ENCODE measurements at regions not wholly inside any gene's neighbourhood (a gene's known extent, or its start where the extent isn't known, plus 50 kb on each side); places are given as distances from the start of the nearest gene placed in this dataset.

DNA sequence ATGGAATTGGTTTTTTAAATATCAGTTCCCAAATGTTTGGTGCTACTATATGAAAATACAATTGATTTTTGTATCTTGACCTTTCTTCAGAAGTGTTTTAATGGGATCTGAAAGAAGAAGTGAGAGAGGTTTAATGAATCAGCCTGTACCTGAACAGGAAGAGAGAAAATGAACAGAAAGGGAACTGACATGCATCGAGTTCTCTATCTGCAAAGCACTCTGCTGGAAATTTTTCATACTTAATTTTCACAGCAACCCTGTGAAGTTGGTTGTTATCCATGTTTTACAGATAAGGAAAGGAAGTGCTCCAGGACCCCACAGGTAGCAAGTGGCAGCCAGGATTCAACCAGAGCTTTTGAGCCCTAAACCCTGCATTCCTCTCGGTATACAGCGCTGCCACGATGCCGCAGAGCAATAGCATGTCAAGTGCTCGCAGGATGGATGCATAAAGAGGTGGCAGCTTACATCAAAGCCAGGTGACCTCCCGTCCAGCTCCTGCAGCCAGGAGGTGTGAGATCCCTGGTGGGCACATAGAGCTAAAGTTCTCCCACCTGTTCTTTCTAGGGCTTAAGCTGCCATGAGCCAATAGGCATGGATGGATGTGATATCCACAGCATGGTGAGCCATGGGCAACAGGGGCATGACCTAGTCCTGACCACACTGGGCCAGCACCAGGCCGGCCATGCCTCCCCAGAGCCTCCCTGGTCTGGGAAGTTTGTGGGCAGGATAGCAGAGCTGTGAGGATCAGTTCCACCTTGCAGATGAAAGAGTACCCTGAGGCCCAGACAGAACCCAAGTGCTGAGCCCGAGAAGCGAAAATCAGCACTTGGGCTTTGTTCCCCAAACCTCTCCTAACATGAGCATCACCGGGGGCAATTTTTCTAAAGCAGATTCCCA lies 57.2 kb downstream of the CALML3 start (continued):
- TF ChIP-seq, protein P1, sequence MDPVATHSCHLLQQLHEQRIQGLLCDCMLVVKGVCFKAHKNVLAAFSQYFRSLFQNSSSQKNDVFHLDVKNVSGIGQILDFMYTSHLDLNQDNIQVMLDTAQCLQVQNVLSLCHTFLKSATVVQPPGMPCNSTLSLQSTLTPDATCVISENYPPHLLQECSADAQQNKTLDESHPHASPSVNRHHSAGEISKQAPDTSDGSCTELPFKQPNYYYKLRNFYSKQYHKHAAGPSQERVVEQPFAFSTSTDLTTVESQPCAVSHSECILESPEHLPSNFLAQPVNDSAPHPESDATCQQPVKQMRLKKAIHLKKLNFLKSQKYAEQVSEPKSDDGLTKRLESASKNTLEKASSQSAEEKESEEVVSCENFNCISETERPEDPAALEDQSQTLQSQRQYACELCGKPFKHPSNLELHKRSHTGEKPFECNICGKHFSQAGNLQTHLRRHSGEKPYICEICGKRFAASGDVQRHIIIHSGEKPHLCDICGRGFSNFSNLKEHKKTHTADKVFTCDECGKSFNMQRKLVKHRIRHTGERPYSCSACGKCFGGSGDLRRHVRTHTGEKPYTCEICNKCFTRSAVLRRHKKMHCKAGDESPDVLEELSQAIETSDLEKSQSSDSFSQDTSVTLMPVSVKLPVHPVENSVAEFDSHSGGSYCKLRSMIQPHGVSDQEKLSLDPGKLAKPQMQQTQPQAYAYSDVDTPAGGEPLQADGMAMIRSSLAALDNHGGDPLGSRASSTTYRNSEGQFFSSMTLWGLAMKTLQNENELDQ (tag by site-specific recombination; IDR thresholded peaks at IDR 0.05; ENCODE audit: low read depth): no peak
- no peak for TF ChIP-seq ZFP3 (tag by site-specific recombination; IDR thresholded peaks at IDR 0.05; ENCODE audit: low read depth)
- TF ChIP-seq ZNF155 (tag by site-specific recombination; IDR thresholded peaks at IDR 0.05): no peak
- no peak for TF ChIP-seq ZNF366 (tag by site-specific recombination; conservative IDR thresholded peaks at IDR 0.05)

DNA sequence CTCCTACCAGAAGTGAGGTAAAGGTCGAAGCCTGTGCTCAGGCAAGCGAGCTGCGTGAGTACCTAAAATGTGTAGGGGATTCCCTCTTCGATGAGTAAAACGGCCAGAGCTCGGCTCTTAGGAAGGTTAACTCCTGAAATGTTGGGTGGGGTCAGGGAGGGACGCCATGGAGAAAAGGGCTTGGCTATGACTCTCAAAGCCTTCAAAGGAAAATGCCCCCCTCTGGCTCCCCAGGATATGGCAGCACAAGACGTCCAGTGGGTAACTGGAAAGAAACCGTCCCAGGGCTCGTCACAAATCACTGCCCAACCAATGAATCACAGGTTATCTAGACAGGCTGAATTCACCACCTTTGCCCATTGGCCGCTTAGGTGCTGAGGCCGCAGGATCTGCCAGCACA lies 58.0 kb downstream of the CALML3 start:
- POLR2A ChIA-PET: no interaction called here
- H3K27ac ChIP-seq (ENCODE audit: extremely low read depth, low read depth, low read length): no peak overlapping the region
- CTCF ChIA-PET: interaction anchor here (0.7 to 1.0 kb wide), 4 partner anchors 10 to 147 kb away, joined by 3 read pairs; no protein-coding TSS in a partner anchor

DNA sequence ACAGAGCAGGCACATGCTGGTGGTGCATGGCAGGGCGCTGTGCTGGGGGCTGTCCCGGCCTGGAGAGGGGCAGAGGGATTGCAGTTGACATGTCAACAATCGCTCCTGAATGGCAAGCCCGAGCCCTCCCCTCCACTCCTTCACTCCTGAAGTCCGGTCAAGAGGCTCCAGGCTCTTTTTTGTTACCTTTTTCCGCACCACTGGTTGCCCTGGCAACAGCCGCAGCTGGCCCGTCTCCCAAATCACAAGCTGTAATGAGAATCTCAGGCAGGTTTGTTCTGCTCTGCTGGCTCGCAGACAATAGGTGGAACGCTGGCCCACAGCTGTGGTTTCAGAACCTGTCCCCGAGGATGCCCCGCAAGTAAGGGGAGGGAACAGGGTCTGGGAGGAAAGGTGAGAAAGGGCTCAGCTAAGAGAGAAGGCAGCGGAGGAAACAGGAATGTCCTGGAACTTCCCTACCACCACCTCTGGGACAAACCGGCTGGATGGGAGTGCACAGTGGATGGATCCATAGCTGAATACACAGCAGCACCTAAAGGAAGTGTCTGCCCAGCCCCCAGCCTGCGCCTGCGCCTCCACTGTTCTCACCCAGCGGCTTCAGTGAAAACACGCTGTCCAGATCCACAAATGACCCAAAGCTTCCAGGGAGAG lies 58.9 kb downstream of the CALML3 start:
- ChIA-PET CTCF (interaction anchor here (0.6 to 1.1 kb wide), 3 partner anchors 17 to 137 kb away, joined by 3 to 4 read pairs (median 3); no protein-coding TSS in a partner anchor), POLR2A (no interaction called here)
- H3K27ac ChIP-seq (ENCODE audit: extremely low read depth, low read depth, low read length): no peak overlapping the region

More for the DNA sequence above, 58.0 kb downstream of the CALML3 start:
- no peak for TF ChIP-seq ZFHX2 (tag by site-specific recombination; conservative IDR thresholded peaks at IDR 0.05)
- TF ChIP-seq, protein P2, sequence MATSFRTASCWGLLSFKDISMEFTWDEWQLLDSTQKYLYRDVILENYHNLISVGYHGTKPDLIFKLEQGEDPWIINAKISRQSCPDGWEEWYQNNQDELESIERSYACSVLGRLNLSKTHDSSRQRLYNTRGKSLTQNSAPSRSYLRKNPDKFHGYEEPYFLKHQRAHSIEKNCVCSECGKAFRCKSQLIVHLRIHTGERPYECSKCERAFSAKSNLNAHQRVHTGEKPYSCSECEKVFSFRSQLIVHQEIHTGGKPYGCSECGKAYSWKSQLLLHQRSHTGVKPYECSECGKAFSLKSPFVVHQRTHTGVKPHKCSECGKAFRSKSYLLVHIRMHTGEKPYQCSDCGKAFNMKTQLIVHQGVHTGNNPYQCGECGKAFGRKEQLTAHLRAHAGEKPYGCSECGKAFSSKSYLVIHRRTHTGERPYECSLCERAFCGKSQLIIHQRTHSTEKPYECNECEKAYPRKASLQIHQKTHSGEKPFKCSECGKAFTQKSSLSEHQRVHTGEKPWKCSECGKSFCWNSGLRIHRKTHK (tag by site-specific recombination; IDR thresholded peaks at IDR 0.05): no peak
- TF ChIP-seq ZBTB17 (tag by site-specific recombination; IDR thresholded peaks at IDR 0.05): no peak
- TF ChIP-seq ZNF792 (tag by site-specific recombination; IDR thresholded peaks at IDR 0.05): no peak
- no peak for TF ChIP-seq ZNF521 (tag by site-specific recombination; IDR thresholded peaks at IDR 0.05)
- TF ChIP-seq ZNF843 (tag by site-specific recombination; IDR thresholded peaks at IDR 0.05): no peak
- no peak for TF ChIP-seq ZSCAN30 (tag by site-specific recombination; IDR thresholded peaks at IDR 0.05)
- TF ChIP-seq ZNF596 (tag by site-specific recombination; IDR thresholded peaks at IDR 0.05): no peak
- TF ChIP-seq ZBTB8A (tag by site-specific recombination; IDR thresholded peaks at IDR 0.05): no peak
- TF ChIP-seq ZNF623 (tag by site-specific recombination; IDR thresholded peaks at IDR 0.05): no peak
- TF ChIP-seq ZNF311 (tag by site-specific recombination; IDR thresholded peaks at IDR 0.05; ENCODE audit: borderline replicate concordance): no peak
- TF ChIP-seq HOXC10 (CRISPR knock-in tag; IDR thresholded peaks at IDR 0.05): no peak
- TF ChIP-seq GLI2 (tag by site-specific recombination; IDR thresholded peaks at IDR 0.05; ENCODE audit: borderline replicate concordance, low read depth): no peak
- TF ChIP-seq, protein P3, sequence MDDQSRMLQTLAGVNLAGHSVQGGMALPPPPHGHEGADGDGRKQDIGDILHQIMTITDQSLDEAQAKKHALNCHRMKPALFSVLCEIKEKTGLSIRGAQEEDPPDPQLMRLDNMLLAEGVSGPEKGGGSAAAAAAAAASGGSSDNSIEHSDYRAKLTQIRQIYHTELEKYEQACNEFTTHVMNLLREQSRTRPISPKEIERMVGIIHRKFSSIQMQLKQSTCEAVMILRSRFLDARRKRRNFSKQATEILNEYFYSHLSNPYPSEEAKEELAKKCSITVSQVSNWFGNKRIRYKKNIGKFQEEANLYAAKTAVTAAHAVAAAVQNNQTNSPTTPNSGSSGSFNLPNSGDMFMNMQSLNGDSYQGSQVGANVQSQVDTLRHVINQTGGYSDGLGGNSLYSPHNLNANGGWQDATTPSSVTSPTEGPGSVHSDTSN (CRISPR knock-in tag; IDR thresholded peaks at IDR 0.05): no peak
- TF ChIP-seq ZNF624 (tag by site-specific recombination; IDR thresholded peaks at IDR 0.05): no peak
- Histone ChIP-seq H3K9me3 (ENCODE audit: control insufficient read depth, insufficient read depth, low read depth, low read length) (no peaks in the 10 kb centered on the region), H3K4me3 (ENCODE audit: low read depth, low read length) (no peak overlapping the region), H3K36me3 (ENCODE audit: control insufficient read depth in 2 of 2, insufficient read depth in 1 of 2, low read length in 2 of 2) (no peaks in the 10 kb centered on the region), H3K4me1 (ENCODE audit: control insufficient read depth, insufficient read depth, low read length) (0 out of 2 replicates have a peak, but pooled peaks cover 7% of the 10 kb centered on the region)

More for the DNA sequence above, 58.9 kb downstream of the CALML3 start:
- no peaks in the 10 kb centered on the region for H3K9me3 ChIP-seq (ENCODE audit: control insufficient read depth, insufficient read depth, low read depth, low read length)
- TF ChIP-seq ZNF19 (tag by site-specific recombination; IDR thresholded peaks at IDR 0.05; ENCODE audit: low read depth) (no peak), GFI1B (tag by site-specific recombination; IDR thresholded peaks at IDR 0.05) (0 out of 2 replicates have a peak, but pooled peaks have one; percentile 13), ZNF10 (tag by site-specific recombination; IDR thresholded peaks at IDR 0.05) (no peak), ZNF558 (tag by site-specific recombination; IDR thresholded peaks at IDR 0.05) (no peak), ZNF600 (tag by site-specific recombination; IDR thresholded peaks at IDR 0.05) (peak; percentile 76)
- TF ChIP-seq, protein P4, sequence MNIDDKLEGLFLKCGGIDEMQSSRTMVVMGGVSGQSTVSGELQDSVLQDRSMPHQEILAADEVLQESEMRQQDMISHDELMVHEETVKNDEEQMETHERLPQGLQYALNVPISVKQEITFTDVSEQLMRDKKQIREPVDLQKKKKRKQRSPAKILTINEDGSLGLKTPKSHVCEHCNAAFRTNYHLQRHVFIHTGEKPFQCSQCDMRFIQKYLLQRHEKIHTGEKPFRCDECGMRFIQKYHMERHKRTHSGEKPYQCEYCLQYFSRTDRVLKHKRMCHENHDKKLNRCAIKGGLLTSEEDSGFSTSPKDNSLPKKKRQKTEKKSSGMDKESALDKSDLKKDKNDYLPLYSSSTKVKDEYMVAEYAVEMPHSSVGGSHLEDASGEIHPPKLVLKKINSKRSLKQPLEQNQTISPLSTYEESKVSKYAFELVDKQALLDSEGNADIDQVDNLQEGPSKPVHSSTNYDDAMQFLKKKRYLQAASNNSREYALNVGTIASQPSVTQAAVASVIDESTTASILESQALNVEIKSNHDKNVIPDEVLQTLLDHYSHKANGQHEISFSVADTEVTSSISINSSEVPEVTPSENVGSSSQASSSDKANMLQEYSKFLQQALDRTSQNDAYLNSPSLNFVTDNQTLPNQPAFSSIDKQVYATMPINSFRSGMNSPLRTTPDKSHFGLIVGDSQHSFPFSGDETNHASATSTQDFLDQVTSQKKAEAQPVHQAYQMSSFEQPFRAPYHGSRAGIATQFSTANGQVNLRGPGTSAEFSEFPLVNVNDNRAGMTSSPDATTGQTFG (tag by site-specific recombination; IDR thresholded peaks at IDR 0.05; ENCODE audit: borderline replicate concordance): no peak
- H3K4me3 ChIP-seq (ENCODE audit: low read depth, low read length): no peak overlapping the region
- no peaks in the 10 kb centered on the region for H3K36me3 ChIP-seq (ENCODE audit: control insufficient read depth in 2 of 2, insufficient read depth in 1 of 2, low read length in 2 of 2)
- H3K4me1 ChIP-seq (ENCODE audit: control insufficient read depth, insufficient read depth, low read length): 0 out of 2 replicates have a peak, but pooled peaks cover 7% of the 10 kb centered on the region
